Activated CD4-positive, alpha-beta T cell treated with anti-CD3 and anti-CD28 coated beads, Interleukin-10, Interleukin-2, amounts not matched to agents 100 ng/mL and 50 ng/mL, durations not matched to agents 16 hours and 8 hours (primary cell): ENCODE measurements at regions not wholly inside any gene's neighbourhood (a gene's known extent, or its start where the extent isn't known, plus 50 kb on each side); places are given as distances from the start of the nearest gene placed in this dataset.

ENCODE experiments used
- DNase-seq: peaks from one replicate; pipeline ENCODE4 v3.0.0-alpha.2; 2020

GRCh38 chr3:25259871-25260270, 168.2 kb upstream of the RARB start:
- DNase-seq = no peak

DNA sequence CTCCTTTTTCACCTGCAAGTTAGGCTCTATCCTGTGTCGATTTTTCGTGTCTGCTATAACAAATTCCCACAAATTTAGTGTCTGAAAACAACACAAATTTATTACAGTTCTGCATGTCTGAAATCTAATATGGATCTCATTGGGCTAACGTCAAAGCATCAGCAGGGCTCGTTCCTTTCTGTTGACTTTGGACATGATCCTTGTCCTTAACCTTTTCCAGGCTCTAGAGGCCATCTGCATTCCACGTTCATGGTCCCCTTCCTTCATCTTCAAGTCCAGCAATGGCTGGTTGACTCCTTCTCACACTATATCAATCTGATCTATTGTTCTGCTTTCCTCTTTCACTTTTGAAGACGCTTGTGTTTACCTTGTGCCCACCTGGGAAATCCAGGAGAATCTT, 165.7 kb upstream of the RARB start:
- DNase-seq = no peak

DNA sequence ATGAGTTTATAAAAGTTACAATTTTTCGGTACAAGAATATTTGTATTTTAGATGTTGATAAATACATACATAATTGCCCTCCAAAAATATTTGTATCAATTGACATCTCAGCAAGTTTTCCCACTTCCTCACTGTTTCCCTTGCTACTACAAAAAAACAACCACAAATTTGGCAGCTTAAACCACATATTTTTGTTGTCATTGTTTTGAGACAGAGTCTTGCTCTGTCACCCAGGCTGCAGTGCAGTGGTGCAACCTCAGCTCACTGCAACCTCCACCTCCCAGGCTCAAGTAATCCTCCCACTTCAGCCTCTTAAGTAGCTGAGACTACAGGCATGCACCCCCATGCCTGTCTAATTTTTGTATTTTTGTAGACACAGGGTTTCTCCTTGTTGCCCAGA, 162.8 kb upstream of the RARB start:
- DNase-seq = no peak

- no peak for DNase-seq
Measured at GRCh38 chr3:25266677-25267076, 161.4 kb upstream of the RARB start.

GRCh38 chr3:25272090-25272489, 156.0 kb upstream of the RARB start:
- no peak for DNase-seq

GRCh38 chr3:25273582-25274171, 154.4 kb upstream of the RARB start:
- no peak for DNase-seq

DNA sequence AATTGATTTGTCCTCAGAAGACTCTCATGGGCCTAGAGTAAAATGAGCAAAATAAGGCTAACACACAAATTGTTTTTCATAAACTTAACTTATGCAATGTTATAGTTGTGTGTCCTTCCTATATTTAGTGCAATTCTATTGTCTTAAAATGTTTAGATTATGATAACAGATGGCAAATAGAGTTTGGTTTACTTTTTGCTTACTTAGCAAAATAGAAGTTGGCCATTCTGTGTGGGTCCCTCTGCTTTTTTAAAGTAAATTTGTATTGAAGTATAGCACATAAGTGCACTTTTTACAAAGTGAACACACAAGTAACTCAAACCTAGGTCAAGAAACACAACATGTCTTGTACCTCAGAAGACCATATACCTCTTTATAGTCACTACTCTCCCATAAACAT, 150.6 kb upstream of the RARB start:
- no peak for DNase-seq

DNA sequence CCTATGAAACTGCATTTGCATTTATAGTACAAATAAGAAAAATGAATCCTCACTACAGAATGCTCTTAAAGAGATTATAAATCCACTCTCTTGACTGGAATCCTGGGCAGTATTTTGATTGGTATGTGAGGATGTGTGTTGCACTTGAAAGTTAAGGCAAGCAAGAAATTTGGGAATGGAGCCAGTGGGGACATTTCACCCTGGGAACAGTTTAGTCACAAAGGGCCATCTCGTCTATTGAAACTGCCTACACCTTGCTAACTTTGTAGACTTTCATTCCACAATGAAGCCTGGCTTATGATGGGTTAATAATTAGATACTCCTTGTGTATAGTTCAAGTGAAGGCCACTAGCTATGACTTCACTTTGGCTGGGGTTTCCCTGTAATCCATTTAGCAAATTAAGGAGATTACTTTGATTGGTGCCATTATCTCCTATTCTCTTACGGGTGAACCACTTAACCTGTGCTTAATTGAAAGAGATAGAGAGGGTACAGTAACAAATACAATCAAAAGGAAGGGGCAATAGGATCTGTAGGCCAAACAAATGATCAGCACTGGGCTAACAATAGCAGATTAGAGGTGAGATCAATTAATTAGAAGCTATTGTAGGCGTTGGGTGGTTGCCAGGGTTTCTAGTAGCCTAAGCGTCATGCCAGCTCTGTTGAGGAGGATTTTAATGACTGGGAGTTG, 146.9 kb upstream of the RARB start:
- DNase-seq = no peak

DNA sequence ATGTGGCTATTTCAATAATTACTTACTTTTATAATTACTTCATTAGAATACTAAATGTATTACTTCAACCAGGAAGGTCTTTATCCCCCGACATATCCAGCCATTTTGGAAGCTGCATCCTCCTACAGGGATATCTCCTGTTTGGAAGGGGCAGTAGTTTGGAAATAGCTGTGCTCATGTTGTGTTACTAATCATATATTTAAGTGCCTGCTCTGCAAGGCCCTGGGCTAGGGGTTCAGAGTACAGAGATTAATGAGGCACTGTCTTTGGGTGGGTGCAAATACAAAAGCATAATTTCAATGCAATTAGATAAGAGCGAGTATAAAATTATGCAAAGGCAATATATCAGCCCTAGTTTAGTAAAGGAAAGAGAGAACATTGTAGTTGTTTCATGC, 146.3 kb upstream of the RARB start:
- DNase-seq = no peak

- DNase-seq = no peak
Measured at GRCh38 chr3:25283613-25284012, 144.4 kb upstream of the RARB start.

GRCh38 chr3:25284249-25284648, 143.8 kb upstream of the RARB start:
- no peak for DNase-seq

GRCh38 chr3:25287291-25287884, 140.7 kb upstream of the RARB start:
- DNase-seq = no peak

DNA sequence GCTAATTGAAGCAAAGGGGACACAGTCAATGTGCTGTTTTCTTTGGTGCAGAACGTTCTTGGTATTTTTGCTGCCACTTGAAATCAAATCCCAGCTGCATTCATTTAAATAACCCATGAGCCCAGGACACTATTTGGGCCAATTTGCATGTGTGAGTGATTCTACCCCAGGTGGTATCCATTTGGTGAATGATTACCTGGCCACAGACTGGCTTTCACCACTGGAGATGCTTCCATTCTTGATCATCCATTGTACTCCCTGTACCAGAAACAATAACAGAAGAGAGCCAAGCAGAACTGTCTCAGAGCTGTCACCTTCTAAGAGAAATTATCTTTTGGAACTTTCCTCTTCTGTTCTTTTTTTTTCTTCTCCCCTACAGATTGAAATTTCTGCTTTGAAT, 139.7 kb upstream of the RARB start:
- DNase-seq = no peak

DNA sequence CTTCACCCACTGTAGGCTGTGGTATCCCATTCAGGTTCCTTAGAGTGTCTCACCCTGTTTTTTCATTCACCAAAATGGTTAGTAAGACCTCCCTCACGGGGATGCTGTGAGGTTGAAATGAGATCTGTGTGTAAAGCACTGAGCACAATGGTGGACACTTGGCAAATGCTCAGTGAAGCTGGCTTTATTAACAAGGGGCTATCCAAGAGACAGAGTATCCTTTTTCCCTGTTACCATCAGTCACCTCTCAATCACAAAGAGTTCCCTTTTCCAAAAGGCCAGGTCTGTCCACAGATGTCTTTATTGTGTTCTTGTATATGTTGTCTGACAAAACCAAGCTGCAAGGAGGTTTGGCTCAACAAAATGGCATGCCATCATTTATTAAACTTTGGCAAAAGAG, 138.9 kb upstream of the RARB start:
- DNase-seq = no peak

- no peak for DNase-seq
Measured at GRCh38 chr3:25289663-25290062, 138.4 kb upstream of the RARB start.

GRCh38 chr3:25291481-25291905, 136.6 kb upstream of the RARB start:
- DNase-seq = no peak

DNA sequence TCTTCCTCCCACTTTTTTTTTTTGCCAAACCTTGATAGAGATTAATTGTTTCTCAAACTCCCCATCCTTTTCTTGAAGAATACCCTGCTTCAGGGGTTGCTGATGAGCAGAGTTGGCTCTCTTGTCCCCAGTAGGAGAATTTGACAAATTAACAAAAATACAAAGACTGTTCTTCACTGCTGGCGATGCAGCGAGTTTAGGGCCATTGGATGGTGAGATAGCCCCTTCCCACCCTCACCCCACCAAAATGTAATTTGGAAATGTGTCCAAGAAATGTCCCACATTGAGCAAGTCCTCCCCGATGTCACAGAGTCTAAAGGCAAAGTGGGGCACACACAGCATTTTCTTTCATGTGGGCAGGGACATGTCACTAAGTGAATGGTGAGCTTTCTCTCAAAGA, 136.0 kb upstream of the RARB start:
- no peak for DNase-seq

GRCh38 chr3:25292595-25292994, 135.5 kb upstream of the RARB start:
- DNase-seq = no peak

DNA sequence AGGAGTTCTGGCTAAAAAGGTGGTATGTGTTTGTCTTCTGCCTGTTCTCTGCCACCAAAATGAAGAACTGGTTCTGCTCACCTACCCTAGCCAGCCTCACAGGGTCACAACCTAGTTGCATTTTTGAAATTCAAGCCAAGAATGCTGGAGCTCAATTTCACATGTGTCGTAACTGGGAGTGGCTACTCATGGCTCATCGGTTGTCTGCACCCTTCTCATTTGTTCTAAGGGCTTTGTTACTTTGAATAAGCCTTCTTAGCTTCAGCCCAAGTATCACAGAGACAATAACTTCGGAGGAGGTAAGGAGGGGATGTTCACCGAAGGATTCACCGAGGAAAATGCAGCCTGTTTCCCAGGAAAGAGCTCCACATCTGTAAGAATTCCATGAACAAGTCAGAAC, 134.3 kb upstream of the RARB start:
- no peak for DNase-seq

GRCh38 chr3:25294169-25294805, 133.8 kb upstream of the RARB start:
- DNase-seq = no peak

- no peak for DNase-seq
Measured at GRCh38 chr3:25297667-25298585, 130.1 kb upstream of the RARB start.

GRCh38 chr3:25300141-25300540, 127.9 kb upstream of the RARB start:
- DNase-seq = no peak

DNA sequence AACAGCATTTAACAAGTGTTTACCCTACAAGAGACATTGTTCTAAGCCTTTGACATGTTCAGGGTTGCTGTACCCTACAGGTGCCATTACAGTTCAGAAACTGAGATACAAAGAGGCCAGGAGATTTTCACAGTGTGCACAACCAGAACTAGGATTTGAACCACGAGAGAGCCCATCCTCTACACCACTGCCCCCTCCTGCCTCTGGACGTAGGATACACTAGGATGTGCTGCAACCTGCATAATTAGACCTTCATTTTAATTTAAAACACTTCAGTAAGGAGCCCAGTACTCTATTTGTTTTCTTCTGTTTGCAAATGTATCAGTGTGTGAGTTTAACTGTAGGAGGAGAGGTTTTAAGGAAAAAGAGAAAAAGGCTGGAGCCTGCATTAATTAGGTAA, 123.1 kb upstream of the RARB start:
- DNase-seq = no peak
